Spleen (tissue), 7 donors: ENCODE measurements at regions not wholly inside any gene's neighbourhood (a gene's known extent, or its start where the extent isn't known, plus 50 kb on each side); places are given as distances from the start of the nearest gene placed in this dataset.
A peak's percentile ranks its signal among the peaks of the same experiment; 100 is the strongest.

Source experiments
- POLR2A ChIP-seq, 3 donors: fragments of 450-650 bp; IDR thresholded peaks; one replicate each; pipeline ENCODE4 v1.5.1; 2017; ENCODE audit warnings: antibody characterized with exemption in 3 of 3, mild to moderate bottlenecking in 1 of 3
- POLR2AphosphoS5 ChIP-seq, 3 donors: sonication (generic); formaldehyde crosslinking; IDR thresholded peaks; one replicate each; pipeline ENCODE4 v1.5.1; 2017; ENCODE audit warnings: antibody characterized with exemption in 3 of 3
- TF ChIP-seq, protein P1 (sequence below), 11 experiments: fragments of 200-600 bp in 7 of 11; fragments of 450-650 bp in 4 of 11; sonication (generic) in 4 of 11; IDR thresholded peaks in 8 of 11; conservative IDR thresholded peaks in 3 of 11; 1 replicate in 7 of 11; 2 replicates in 4 of 11; pipeline versions ENCODE4 v1.4.0 to v1.8.0; 2016 to 2021; ENCODE audit warnings: antibody characterized with exemption in 11 of 11, inconsistent platforms in 4 of 11, mild to moderate bottlenecking in 1 of 11
- donor health status: DM: no; HTN: no; CAD: no; lungs with moderate emphysema.
- donor health status: DM: no; HTN: no; CAD: no.
- donor health status: DM: no; HTN: no; CAD: no.

DNA sequence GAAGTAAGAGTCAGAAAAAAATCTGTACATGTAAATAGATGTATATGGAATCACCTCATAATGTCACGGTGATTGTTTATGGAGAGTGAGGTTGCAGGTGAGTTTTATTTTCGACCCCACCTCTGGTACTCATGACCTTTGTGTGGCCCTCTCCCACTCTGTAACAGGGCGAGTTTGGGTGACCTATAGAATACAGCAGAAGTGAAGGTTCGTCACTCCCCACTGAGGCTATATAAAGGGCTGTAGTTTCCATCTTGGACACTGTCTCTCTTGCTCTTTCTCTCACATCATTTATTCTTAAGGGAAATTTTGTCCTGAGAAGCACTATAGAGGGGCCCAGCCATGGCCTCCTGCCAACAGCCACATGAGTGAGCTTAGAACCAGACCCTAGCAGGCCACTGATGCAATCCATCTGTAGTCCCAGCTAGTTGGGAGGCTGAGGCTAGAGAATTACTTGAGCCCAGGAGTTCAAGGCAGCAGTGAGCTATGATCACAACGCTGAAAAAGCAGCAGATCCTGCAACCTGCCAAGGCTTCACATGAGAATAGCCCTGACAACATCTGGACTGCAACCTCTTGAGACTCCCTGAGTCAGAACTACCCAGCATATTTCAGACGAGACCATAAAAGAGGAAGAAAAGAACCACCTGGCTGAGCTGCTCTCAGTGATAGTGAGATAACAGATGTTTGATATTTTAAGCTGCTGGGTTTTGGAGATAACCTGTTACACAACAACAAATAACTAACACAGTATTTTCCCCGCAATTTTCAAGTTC is 74.3 kb upstream of the SLC1A4 start:
- TF ChIP-seq, protein P1, sequence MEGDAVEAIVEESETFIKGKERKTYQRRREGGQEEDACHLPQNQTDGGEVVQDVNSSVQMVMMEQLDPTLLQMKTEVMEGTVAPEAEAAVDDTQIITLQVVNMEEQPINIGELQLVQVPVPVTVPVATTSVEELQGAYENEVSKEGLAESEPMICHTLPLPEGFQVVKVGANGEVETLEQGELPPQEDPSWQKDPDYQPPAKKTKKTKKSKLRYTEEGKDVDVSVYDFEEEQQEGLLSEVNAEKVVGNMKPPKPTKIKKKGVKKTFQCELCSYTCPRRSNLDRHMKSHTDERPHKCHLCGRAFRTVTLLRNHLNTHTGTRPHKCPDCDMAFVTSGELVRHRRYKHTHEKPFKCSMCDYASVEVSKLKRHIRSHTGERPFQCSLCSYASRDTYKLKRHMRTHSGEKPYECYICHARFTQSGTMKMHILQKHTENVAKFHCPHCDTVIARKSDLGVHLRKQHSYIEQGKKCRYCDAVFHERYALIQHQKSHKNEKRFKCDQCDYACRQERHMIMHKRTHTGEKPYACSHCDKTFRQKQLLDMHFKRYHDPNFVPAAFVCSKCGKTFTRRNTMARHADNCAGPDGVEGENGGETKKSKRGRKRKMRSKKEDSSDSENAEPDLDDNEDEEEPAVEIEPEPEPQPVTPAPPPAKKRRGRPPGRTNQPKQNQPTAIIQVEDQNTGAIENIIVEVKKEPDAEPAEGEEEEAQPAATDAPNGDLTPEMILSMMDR (IDR thresholded peaks at IDR 0.05 in 8 of 11, conservative IDR thresholded peaks at IDR 0.05 in 3 of 11) = no peak
- TF ChIP-seq POLR2A (IDR thresholded peaks at IDR 0.05) (no peak), POLR2AphosphoS5 (IDR thresholded peaks at IDR 0.05) (peak in 1 of 3 donors; percentile 28)
